ENCODE measurements at regions not wholly inside any gene's neighbourhood (a gene's known extent, or its start where the extent isn't known, plus 50 kb on each side); places are given as distances from the start of the nearest gene placed in this dataset.
"Not testable (repeated sequence)": the region's sequence is repeated elsewhere in the genome, so short reads cannot be mapped to it uniquely, and the experiment has no call there.

DNA sequence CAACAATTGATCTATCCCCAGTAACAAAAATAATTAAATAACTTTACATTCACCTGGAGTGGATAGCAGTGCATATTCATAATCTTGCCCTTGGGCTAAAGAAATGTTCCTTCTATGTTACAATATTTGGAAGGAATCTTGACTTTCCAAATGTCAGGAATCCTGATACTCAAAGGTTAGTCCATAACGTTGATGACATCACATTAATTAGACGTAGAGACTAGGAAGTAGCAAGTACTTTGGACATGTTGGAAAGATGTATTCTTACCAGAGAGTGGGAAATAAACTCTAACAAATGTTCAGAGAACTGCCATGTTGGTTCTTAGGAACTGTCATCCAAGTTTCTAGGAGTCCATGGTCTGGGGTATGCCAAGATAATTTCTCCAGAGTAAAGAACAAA is 70.6 kb upstream of the SLC25A36 start:
- DNase-seq, result no peak

DNA sequence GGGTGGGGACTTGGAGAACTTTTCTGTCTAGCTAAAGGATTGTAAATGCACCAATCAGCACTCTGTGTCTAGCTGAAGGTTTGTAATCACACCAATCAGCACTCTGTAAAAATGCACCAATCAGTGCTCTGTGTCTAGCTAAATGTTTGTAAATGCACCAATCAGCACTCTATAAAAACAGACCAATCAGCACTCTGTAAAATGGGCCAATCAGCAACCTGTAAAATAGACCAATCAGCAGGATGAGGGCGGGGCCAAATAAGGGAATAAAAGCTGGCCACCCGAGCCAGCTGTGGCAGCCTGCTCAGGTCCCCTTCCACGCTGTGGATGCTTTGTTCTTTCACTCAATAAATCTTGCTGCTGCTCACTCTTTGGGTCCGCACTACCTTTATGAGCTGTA is 69.5 kb upstream of the SLC25A36 start:
- DNase-seq, result not testable (repeated sequence)

DNA sequence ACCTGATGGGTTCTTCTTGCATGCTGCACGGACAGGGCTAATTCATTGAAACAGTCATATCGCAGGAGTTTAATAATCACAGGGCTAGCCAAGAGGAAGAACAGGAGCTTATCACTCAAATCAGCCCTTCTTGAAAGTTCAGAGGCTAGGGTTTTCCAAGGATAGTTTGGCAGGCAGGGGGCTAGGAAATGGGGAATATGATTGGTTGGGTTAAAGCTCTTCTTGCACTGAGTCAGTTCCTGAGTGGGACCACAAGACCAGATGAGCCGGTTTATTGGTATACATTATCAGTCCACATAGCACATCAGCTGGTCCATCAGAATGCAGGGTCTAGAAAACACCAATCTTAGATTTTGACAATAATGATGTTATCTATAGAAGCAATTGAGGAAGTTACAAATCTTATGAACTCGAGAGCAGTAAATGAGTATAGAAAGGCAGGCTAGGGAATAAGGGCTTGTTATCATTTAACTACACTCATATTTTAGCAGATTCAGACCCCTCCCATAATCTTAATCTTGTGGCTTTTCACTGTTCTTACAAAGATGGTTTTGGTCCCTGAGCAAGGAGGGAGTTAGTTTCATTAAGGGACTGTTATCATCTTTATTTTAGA is 58.1 kb upstream of the SLC25A36 start:
- DNase-seq, result no peak

DNA sequence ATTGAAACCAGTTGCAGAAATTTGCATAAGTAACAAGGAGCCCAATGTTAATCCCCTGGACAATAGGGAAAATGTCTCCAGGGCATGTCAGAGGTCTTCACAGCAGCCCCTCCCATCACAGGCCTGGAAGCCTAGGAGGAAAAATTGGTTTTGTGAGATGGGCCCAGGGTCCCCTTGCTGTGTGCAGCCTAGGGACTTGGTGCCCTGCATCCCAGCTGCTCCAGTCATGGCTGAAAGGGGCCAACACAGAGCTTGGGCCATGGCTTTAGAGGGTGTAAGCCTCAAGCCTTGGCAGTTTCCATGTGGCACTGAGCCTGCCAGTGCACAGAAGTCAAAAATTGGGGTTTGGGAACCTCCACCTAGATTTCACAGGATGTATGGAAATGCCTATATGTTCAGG is 55.9 kb upstream of the SLC25A36 start:
- not testable (repeated sequence) for DNase-seq

All from KG1 (cell line).